GM06990 (cell line): ENCODE measurements at regions not wholly inside any gene's neighbourhood (a gene's known extent, or its start where the extent isn't known, plus 50 kb on each side); places are given as distances from the start of the nearest gene placed in this dataset.

Experiments
- DNase-seq: peaks from one replicate; pipeline ENCODE4 v3.0.0-alpha.2; 2011; ENCODE audit not compliant: insufficient read length; ENCODE audit errors: extremely low read depth
- H3K27me3 ChIP-seq: replicated peaks from 2 replicates; pipeline ENCODE4 v1.6.0; 2011; ENCODE audit warnings: low read length; ENCODE audit not compliant: control insufficient read depth, insufficient read depth
- H3K36me3 ChIP-seq: 2 replicates; pipeline ENCODE4 v1.5.1; 2011; ENCODE audit warnings: low read length; ENCODE audit not compliant: control insufficient read depth, insufficient read depth
- H3K4me3 ChIP-seq: replicated peaks from 2 replicates; pipeline ENCODE4 v1.5.1; 2011; ENCODE audit warnings: low read depth, mild to moderate bottlenecking, control low read depth, low read length
- CTCF ChIP-seq: IDR thresholded peaks from 2 replicates; pipeline ENCODE4 v1.5.1; 2011; ENCODE audit warnings: low read length, control low read depth, mild to moderate bottlenecking, inconsistent platforms; ENCODE audit not compliant: insufficient read depth, poor library complexity, severe bottlenecking

GRCh38 chr2:234850818-234851217 is 101.0 kb upstream of the SH3BP4 start:
- H3K27me3 ChIP-seq: no peaks in the 10 kb centered on the region
- no peak for DNase-seq
- no peak for TF ChIP-seq CTCF
- H3K36me3 ChIP-seq: no peaks in the 10 kb centered on the region
- H3K4me3 ChIP-seq: no peak overlapping the region

GRCh38 chr2:234849678-234850077 is 102.1 kb upstream of the SH3BP4 start:
- Histone ChIP-seq H3K4me3 (no peak overlapping the region), H3K36me3 (no peaks in the 10 kb centered on the region), H3K27me3 (no peaks in the 10 kb centered on the region)
- no peak for TF ChIP-seq CTCF
- DNase-seq: no peak

- Histone ChIP-seq H3K4me3 (no peak overlapping the region), H3K27me3 (no peaks in the 10 kb centered on the region), H3K36me3 (no peaks in the 10 kb centered on the region)
- no peak for TF ChIP-seq CTCF
- no peak for DNase-seq
Measured at GRCh38 chr2:234848578-234848977, 103.2 kb upstream of the SH3BP4 start.

GRCh38 chr2:234847639-234848038 is 104.2 kb upstream of the SH3BP4 start:
- DNase-seq: no peak
- TF ChIP-seq CTCF: no peak
- H3K27me3 ChIP-seq: no peaks in the 10 kb centered on the region
- H3K4me3 ChIP-seq: no peak overlapping the region
- no peaks in the 10 kb centered on the region for H3K36me3 ChIP-seq

GRCh38 chr2:234847364-234847635 is 104.5 kb upstream of the SH3BP4 start:
- TF ChIP-seq CTCF: no peak
- DNase-seq: no peak
- Histone ChIP-seq H3K36me3 (no peaks in the 10 kb centered on the region), H3K27me3 (no peaks in the 10 kb centered on the region), H3K4me3 (no peak overlapping the region)

GRCh38 chr2:234846599-234847363 is 105.0 kb upstream of the SH3BP4 start:
- Histone ChIP-seq H3K27me3 (no peaks in the 10 kb centered on the region), H3K36me3 (no peaks in the 10 kb centered on the region), H3K4me3 (no peak overlapping the region)
- no peak for DNase-seq
- no peak for TF ChIP-seq CTCF
